ENCODE measurements at regions not wholly inside any gene's neighbourhood (a gene's known extent, or its start where the extent isn't known, plus 50 kb on each side); places are given as distances from the start of the nearest gene placed in this dataset.

DNA sequence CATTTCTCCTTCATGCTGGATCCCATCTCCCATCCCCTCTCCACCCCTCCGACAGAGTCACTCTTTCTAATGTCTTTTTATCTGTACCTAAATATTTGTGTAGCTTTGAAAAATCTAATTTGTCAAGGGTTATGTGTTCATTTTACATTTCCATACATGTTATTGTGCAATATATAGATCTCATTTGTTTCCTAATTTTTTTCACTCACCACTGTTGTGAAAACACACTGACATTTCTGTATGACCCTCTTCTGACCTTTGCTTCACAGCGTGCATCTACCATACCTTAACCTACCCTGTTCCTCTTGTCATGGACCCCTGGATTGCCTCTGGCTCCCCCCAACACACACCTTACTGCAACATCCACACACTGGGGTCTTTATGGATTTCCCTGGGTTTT, 942.9 kb downstream of the TBC1D22A start:
- no peak for DNase-seq (ENCODE audit: low read depth, low spot score)

GRCh38 chr22:47698906-47699305, 936.5 kb downstream of the TBC1D22A start:
- DNase-seq (ENCODE audit: low read depth, low spot score), result no peak

- no peak for DNase-seq (ENCODE audit: low read depth, low spot score)
Measured at GRCh38 chr22:47697861-47698260, 935.4 kb downstream of the TBC1D22A start.

DNA sequence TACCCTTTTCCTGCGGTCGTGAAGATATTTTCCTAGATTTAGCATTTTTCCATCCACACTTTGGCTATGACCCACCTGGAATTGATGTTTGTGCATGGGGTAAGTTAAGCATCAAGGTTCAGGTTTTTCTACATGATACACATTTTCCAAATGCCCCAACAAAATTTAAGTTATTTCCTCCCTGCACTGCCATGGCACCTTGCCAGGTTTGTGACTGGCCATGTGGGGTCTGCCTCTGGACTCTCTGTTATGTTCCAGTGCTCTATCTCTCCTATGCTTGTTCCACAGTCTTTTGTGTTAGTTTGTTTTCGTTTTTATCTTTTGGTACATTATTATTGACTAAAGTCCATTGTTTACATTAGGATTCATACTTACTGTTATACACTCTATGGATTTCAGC, 934.3 kb downstream of the TBC1D22A start:
- no peak for DNase-seq (ENCODE audit: low read depth, low spot score)

GRCh38 chr22:47695176-47695575, 932.7 kb downstream of the TBC1D22A start:
- no peak for DNase-seq (ENCODE audit: low read depth, low spot score)

GRCh38 chr22:47694536-47695130, 932.2 kb downstream of the TBC1D22A start:
- no peak for DNase-seq (ENCODE audit: low read depth, low spot score)

GRCh38 chr22:47693606-47694005, 931.2 kb downstream of the TBC1D22A start:
- no peak for DNase-seq (ENCODE audit: low read depth, low spot score)

DNA sequence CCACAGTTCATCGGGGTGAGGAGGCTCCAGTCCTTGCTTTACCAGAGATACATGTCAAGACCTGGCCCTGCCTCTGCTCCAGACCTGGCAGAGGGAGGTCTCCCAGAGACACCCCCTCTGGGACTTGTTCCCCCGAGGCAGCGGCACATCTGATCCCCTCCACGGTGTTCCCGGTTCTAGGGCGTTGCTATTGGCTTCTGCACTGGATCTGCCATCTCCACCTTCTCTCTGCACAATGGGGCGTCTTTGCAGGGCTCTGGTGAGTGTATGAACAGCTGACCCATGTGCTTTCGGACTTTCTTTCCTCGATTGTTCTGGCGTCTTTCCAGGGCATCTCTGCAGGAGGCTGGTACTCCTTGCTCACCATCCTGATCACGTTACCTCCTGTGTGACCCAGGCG, 930.4 kb downstream of the TBC1D22A start:
- no peak for DNase-seq (ENCODE audit: low read depth, low spot score)

DNA sequence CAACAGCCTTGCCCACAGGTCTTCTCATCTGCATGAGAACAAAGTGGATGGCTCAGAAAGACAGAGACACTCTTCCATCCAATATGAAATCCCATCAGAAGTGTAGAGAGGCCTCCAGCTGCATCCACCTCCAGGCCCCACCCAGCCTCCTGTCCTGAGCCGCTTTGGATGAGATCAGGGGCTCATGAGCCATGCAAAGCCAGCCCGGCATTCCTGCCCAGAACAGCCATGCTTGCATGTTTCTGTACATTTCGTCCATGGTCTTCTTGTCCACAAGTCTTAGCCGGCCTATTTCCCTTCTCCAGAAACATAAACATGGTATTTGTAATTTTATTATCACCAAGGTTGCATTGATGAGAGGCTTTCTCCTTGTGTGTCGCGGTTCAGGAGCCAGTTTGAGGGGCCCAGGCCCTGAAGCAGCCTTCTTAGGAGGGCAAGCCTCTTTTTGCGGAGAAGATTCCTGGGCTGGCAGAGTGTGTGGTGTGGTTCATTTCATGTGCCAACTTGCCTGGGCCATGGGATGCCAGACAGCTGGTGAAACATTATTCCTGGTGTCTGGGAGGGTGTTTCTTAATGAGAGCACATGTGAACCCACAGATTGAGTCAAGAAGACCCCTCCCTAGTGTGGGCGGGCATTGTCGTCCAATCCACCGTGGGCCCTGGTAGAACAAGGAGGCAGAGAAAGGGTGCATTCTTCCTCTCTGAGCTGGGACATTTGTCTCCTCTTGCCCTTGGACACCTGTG, 928.9 kb downstream of the TBC1D22A start:
- DNase-seq (ENCODE audit: low read depth, low spot score), result no peak

GRCh38 chr22:47690586-47690985, 928.1 kb downstream of the TBC1D22A start:
- no peak for DNase-seq (ENCODE audit: low read depth, low spot score)

- no peak for DNase-seq (ENCODE audit: low read depth, low spot score)
Measured at GRCh38 chr22:47690166-47690565, 927.7 kb downstream of the TBC1D22A start.

DNA sequence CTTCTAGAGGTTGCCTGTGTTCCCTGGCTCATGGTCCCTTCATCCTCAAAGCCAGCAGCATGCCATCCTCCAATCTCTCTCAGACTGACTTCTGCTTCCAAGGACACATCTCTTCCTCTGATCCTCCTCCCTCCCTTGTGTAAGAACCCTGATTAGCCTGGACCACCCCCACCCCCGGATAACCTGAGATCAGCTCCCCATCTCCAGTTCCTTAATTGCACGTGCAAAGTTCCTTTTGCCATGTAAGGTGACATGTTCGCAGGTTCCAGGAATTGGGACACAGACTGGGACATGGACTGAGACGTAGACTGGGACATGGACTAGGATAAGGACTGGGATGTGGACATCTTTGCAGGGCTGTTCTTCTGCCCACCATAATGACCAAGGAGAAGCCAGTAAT, 925.3 kb downstream of the TBC1D22A start:
- DNase-seq (ENCODE audit: low read depth, low spot score), result no peak

DNA sequence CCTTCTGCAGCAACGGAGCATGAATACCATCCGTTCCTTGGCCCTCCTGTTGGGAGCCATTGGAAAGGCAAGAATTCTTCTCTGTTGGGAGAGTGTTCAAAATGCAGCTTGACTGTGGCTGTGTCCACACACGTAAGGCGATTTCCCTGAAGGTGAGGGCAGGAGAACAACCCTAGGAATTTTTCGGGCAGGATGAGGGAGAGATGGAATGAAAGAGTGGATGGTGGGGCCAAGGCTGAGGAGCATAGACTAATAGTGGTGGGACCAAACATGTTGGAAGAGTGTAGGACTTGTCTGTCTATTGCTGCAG, 924.9 kb downstream of the TBC1D22A start:
- DNase-seq (ENCODE audit: low read depth, low spot score), result no peak

GRCh38 chr22:47686594-47687345, 924.3 kb downstream of the TBC1D22A start:
- no peak for DNase-seq (ENCODE audit: low read depth, low spot score)

GRCh38 chr22:47681411-47682165, 919.1 kb downstream of the TBC1D22A start:
- no peak for DNase-seq (ENCODE audit: low read depth, low spot score)

GRCh38 chr22:47678636-47679287, 916.3 kb downstream of the TBC1D22A start:
- DNase-seq (ENCODE audit: low read depth, low spot score), result no peak

DNA sequence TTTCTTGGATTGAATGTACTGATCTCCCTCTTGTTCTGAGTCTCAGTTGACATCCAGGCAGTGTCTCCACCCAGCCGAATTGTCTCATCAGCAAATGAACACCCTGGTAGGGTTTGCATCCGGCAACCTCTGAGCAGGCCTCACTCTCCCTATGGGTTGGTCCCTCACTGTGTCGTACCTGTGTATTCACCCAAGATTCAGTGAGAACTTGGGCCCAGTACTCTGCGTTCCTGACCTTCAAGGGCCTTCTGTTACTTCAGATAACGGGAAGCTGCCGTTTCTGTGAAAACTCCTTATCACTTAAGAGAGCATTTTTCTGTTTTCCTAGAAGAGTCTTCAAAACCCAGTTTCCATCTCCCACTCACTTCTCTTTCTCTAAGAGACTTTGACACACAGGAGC, 915.6 kb downstream of the TBC1D22A start:
- DNase-seq (ENCODE audit: low read depth, low spot score), result no peak

- DNase-seq (ENCODE audit: low read depth, low spot score), result no peak
Measured at GRCh38 chr22:47676685-47677084, 914.2 kb downstream of the TBC1D22A start.

DNA sequence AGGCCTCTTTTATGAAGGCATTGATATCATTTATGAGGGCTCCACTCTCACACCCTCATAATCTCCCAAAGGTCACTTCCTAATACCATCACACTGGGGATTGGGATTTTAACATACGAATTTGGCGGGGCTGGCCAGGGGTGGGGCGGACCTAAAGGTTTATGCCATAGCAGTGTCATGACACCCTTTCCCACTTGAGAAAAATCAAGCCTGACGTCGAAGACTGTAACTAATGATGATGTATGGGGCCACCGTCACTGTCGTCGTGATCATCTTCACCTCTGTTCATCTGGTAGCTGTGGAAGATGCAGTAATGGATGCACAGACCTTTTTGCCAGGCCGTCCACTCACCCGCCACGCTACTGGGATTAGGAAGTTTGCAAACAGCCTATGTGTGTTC, 912.1 kb downstream of the TBC1D22A start:
- no peak for DNase-seq (ENCODE audit: low read depth, low spot score)

GRCh38 chr22:47673557-47673956, 911.1 kb downstream of the TBC1D22A start:
- no peak for DNase-seq (ENCODE audit: low read depth, low spot score)

DNA sequence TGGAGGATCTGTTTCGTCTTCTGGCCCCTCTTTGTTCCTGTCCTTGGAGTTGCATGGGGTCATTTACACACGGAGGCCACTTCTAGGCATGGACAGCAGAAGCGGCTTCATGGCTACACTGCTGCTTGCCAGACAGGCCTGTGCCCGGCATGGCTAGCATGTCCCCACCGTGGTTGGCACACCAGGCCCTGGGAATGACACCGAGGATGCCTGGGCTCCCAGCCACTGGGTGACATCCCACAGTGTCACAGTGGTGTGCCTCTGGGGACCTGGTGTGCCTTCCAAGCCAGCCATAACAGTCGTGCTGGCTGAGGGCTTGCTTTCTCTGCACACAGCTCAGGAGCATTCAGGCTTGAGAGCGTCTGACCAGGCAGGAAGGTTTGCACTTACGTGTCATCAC, 910.1 kb downstream of the TBC1D22A start:
- no peak for DNase-seq (ENCODE audit: low read depth, low spot score)

DNA sequence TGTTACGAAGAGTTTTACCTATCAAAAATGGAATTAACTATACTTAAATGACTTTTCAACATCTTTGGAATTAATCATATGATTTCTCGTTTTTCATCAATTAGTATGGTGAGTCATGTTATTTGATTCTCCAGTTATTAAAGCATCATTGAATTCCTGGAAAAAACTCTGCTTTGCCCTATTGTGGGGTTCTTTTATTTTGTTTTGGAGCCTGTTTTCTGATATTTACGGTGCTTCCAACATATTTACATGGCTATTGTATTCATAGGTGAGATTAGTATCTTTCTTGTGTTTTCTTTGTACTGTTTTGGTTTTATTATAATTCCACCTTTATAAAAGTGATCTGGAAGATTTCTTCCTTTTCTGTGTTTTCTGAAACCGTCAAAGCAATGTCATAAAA, 902.7 kb downstream of the TBC1D22A start:
- DNase-seq (ENCODE audit: low read depth, low spot score), result no peak
